Hepatocyte (in vitro differentiated cells): ENCODE measurements at regions not wholly inside any gene's neighbourhood (a gene's known extent, or its start where the extent isn't known, plus 50 kb on each side); places are given as distances from the start of the nearest gene placed in this dataset.

Experiments used
- EZH2 ChIP-seq: fragments of 200-600 bp; sonication (generic); IDR thresholded peaks from 2 replicates; pipeline ENCODE4 v1.6.1; 2016; ENCODE audit warnings: antibody characterized with exemption, mild to moderate bottlenecking, borderline replicate concordance
- EZH2phosphoT487 ChIP-seq: fragments of 200-600 bp; sonication (generic); IDR thresholded peaks from one replicate; pipeline ENCODE4 v1.6.1; 2018; ENCODE audit warnings: antibody characterized with exemption, mild to moderate bottlenecking, low read depth, moderate library complexity; ENCODE audit not compliant: unreplicated experiment, severe bottlenecking
- TF ChIP-seq, protein P1 (sequence below): fragments of 200-600 bp; sonication (generic); IDR thresholded peaks from 2 replicates; pipeline ENCODE4 v1.5.1; 2016; ENCODE audit warnings: antibody characterized with exemption, mild to moderate bottlenecking; ENCODE audit not compliant: poor library complexity

DNA sequence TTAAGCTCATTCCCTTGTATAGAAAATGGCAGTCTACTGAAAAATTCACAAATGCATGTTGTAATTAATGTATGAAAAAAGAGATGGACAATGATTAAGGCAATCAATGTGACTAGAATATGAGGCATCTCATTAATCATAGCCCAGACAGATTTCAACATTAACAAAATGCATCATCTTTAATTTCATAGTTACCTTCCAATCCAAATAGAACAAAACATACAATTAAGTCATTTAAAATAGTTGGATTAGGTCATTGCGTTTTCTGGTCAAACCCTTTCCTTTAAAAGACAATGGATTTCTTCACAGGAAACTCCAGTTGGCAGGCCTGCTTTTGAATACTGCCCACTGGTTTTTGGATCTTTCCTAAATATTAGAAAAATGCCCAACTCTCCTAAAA lies 203.9 kb downstream of the HAO1 start:
- TF ChIP-seq, protein P1, sequence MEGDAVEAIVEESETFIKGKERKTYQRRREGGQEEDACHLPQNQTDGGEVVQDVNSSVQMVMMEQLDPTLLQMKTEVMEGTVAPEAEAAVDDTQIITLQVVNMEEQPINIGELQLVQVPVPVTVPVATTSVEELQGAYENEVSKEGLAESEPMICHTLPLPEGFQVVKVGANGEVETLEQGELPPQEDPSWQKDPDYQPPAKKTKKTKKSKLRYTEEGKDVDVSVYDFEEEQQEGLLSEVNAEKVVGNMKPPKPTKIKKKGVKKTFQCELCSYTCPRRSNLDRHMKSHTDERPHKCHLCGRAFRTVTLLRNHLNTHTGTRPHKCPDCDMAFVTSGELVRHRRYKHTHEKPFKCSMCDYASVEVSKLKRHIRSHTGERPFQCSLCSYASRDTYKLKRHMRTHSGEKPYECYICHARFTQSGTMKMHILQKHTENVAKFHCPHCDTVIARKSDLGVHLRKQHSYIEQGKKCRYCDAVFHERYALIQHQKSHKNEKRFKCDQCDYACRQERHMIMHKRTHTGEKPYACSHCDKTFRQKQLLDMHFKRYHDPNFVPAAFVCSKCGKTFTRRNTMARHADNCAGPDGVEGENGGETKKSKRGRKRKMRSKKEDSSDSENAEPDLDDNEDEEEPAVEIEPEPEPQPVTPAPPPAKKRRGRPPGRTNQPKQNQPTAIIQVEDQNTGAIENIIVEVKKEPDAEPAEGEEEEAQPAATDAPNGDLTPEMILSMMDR, result no peak
- TF ChIP-seq EZH2, result no peak
- TF ChIP-seq EZH2phosphoT487, result no peak
